HG03064 (cell line): ENCODE measurements at regions not wholly inside any gene's neighbourhood (a gene's known extent, or its start where the extent isn't known, plus 50 kb on each side); places are given as distances from the start of the nearest gene placed in this dataset.

ENCODE experiments used
- ATAC-seq: cut with Tn5 transposase; IDR thresholded peaks from one replicate; pipeline ENCODE4 v1.9.1; 2021; ENCODE audit warnings: low read depth; ENCODE audit not compliant: unreplicated experiment

- ATAC-seq, result no peak
Observed at GRCh38 chr9:71384343-71384742, 262.9 kb upstream of the TRPM3 start.

- no peak for ATAC-seq
Observed at GRCh38 chr9:71383308-71383940, 262.0 kb upstream of the TRPM3 start.

GRCh38 chr9:71368157-71368556, 246.7 kb upstream of the TRPM3 start:
- no peak for ATAC-seq

- no peak for ATAC-seq
Observed at GRCh38 chr9:71364186-71364955, 242.9 kb upstream of the TRPM3 start.

GRCh38 chr9:71363286-71363961, 242.0 kb upstream of the TRPM3 start:
- no peak for ATAC-seq

GRCh38 chr9:71361357-71361756, 239.9 kb upstream of the TRPM3 start:
- no peak for ATAC-seq

- ATAC-seq, result no peak
Observed at GRCh38 chr9:71357346-71357745, 235.9 kb upstream of the TRPM3 start.

- no peak for ATAC-seq
Observed at GRCh38 chr9:71355884-71356283, 234.5 kb upstream of the TRPM3 start.

- ATAC-seq, result no peak
Observed at GRCh38 chr9:71353720-71354119, 232.3 kb upstream of the TRPM3 start.

GRCh38 chr9:71352837-71353236, 231.4 kb upstream of the TRPM3 start:
- ATAC-seq, result no peak

- no peak for ATAC-seq
Observed at GRCh38 chr9:71349218-71349617, 227.8 kb upstream of the TRPM3 start.

- no peak for ATAC-seq
Observed at GRCh38 chr9:71333321-71333720, 211.9 kb upstream of the TRPM3 start.

- ATAC-seq, result no peak
Observed at GRCh38 chr9:71331603-71332002, 210.2 kb upstream of the TRPM3 start.

GRCh38 chr9:71329873-71330272, 208.5 kb upstream of the TRPM3 start:
- no peak for ATAC-seq

- no peak for ATAC-seq
Observed at GRCh38 chr9:71326360-71326759, 204.9 kb upstream of the TRPM3 start.

GRCh38 chr9:71323357-71323756, 201.9 kb upstream of the TRPM3 start:
- ATAC-seq, result no peak

- no peak for ATAC-seq
Observed at GRCh38 chr9:71322311-71322710, 200.9 kb upstream of the TRPM3 start.

- ATAC-seq, result no peak
Observed at GRCh38 chr9:71308454-71308853, 187.0 kb upstream of the TRPM3 start.

- ATAC-seq, result no peak
Observed at GRCh38 chr9:71306134-71306533, 184.7 kb upstream of the TRPM3 start.

GRCh38 chr9:71303351-71303750, 181.9 kb upstream of the TRPM3 start:
- no peak for ATAC-seq

GRCh38 chr9:71302776-71303175, 181.4 kb upstream of the TRPM3 start:
- ATAC-seq, result no peak

- ATAC-seq, result no peak
Observed at GRCh38 chr9:71295928-71296327, 174.5 kb upstream of the TRPM3 start.
